Ovary (tissue), 3 donors: ENCODE measurements at regions not wholly inside any gene's neighbourhood (a gene's known extent, or its start where the extent isn't known, plus 50 kb on each side); places are given as distances from the start of the nearest gene placed in this dataset.

Experiments used
- POLR2A ChIP-seq: fragments of 450-650 bp; IDR thresholded peaks from one replicate; pipeline ENCODE4 v1.6.1; 2017; ENCODE audit warnings: antibody characterized with exemption, mild to moderate bottlenecking, moderate library complexity
- TF ChIP-seq, protein P1 (sequence below), 3 donors: fragments of 450-650 bp in 2 of 3; fragments of 200-600 bp in 1 of 3; IDR thresholded peaks; one replicate each; pipeline versions ENCODE4 v1.5.1 to v1.8.0; 2016 to 2022; ENCODE audit warnings: antibody characterized with exemption in 3 of 3, mild to moderate bottlenecking in 1 of 3
- donor health status: DM: no; HTN: no; CAD: no.

DNA sequence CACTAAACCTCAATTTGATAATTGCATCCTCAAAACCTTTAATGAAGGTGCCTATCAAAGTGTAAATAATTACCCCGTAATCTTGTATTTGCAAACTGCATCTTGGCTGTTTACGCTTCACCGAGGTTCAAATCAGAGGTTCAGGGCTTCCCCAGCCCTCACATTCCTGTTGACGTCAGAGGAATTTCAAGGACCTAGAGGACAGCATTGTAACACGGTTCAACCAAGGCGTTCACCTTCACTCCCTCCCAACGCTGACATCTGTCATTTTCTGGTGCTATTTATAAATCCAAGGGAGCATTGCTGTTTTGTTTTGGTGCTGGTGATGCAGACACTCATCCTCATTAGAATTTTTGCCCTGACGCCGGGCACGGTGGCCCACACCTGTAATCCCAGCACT lies 691.6 kb upstream of the RBFOX1 start:
- TF ChIP-seq POLR2A, result no peak
- TF ChIP-seq, protein P1, sequence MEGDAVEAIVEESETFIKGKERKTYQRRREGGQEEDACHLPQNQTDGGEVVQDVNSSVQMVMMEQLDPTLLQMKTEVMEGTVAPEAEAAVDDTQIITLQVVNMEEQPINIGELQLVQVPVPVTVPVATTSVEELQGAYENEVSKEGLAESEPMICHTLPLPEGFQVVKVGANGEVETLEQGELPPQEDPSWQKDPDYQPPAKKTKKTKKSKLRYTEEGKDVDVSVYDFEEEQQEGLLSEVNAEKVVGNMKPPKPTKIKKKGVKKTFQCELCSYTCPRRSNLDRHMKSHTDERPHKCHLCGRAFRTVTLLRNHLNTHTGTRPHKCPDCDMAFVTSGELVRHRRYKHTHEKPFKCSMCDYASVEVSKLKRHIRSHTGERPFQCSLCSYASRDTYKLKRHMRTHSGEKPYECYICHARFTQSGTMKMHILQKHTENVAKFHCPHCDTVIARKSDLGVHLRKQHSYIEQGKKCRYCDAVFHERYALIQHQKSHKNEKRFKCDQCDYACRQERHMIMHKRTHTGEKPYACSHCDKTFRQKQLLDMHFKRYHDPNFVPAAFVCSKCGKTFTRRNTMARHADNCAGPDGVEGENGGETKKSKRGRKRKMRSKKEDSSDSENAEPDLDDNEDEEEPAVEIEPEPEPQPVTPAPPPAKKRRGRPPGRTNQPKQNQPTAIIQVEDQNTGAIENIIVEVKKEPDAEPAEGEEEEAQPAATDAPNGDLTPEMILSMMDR (IDR thresholded peaks at IDR 0.05), result no peak
